AG10803 (cell line): ENCODE measurements at regions not wholly inside any gene's neighbourhood (a gene's known extent, or its start where the extent isn't known, plus 50 kb on each side); places are given as distances from the start of the nearest gene placed in this dataset.
A peak's percentile ranks its signal among the peaks of the same experiment; 100 is the strongest.

ENCODE experiments used
- DNase-seq: peaks from one replicate; pipeline ENCODE4 v3.0.0; 2010; ENCODE audit warnings: low read depth
- H3K4me3 ChIP-seq: 2 replicates; pipeline ENCODE4 v1.5.1; 2011; ENCODE audit warnings: mild to moderate bottlenecking, low read length, control low read depth
- CTCF ChIP-seq: conservative IDR thresholded peaks from 2 replicates; pipeline ENCODE4 v1.5.1; 2011; ENCODE audit warnings: mild to moderate bottlenecking, low read length, control low read depth, inconsistent platforms

DNA sequence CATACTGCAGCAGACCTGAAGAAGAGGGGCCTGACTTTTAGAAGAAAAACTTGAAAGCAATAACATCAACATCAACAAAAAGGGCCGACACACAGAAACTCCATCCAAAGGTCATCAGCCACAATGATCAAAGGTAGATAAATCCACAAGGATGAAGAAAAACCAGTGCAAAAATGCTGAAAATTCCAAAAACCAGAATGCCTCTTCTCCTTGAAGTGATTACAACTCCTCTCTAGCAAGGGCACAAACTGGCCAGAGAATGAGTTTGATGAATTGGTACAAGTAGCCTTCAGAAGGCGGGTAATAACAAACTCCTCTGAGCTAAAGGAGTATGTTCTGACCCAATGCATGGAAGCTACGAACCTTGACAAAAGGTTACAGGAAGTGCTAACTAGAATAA lies 186.2 kb upstream of the RAI14 start:
- TF ChIP-seq CTCF, result no peak
- no peak for DNase-seq
- no peak overlapping the region for H3K4me3 ChIP-seq

GRCh38 chr5:34474573-34475021 lies 181.5 kb upstream of the RAI14 start:
- peak; percentile 99 for TF ChIP-seq CTCF
- H3K4me3 ChIP-seq, result no peak overlapping the region
- peak; percentile 72 for DNase-seq

DNA sequence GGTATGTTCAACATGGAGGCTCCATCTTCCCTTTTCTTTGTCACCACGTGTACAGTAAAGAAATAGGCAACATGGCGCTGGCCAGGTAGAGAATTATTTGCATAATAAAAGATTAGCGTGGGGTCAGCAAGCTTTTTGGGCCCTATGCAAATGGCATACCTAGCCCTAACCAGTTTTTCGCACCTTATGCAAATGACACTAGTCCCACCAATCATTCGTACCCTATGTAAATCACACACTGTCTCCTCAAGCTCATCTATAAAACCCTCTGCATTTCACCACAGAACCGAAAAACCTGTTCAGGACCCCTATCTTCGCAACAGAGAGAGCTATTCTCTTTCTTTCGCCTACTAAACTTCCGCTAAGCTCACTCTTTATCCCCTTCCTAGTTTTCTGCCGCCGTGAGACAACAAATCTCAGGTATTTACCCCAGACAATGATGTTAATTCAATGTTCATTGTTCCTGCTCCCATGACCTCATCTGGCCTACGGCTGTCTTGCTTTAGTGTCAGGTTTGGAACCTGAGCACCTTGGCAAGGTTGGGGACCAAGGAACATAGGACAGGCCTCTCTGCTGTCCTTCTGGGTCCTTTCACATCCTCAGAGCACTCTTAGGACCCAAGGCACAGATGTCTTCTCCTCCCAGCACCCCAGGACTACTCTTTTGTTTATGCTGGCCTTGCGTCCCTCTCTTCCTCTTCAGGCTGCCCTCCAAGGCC lies 180.7 kb upstream of the RAI14 start:
- no peak for TF ChIP-seq CTCF
- no peak overlapping the region for H3K4me3 ChIP-seq
- DNase-seq, result no peak

DNA sequence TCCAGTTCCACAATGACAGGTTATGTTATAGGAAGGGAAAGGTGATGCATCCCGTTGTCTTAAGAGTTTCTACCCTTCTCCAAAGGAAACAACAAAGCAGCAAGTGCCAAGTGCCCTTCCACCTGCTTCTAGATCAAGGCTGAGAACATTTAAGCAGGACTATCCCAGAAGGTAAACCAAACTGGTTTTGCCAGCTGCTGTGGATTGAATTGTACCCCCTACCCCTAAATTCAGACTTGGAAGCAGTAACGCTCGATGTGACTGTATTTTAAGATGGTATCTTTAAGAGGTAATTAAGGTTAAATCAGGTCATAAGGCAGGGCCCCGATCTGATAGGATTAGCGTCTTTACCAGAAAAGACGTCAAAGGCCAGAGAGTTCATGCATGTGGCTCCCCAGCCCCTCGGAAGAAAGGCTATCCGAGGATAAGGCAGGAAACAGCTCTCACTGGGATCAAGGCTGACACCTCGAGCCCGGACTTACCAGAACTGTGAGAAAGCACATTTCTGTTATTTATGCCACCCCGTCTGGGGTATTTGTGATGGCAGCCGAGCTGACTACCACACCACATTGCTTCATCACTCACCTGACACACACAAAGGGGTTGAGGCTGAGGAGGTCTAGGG lies 179.1 kb upstream of the RAI14 start:
- no peak for TF ChIP-seq CTCF
- no peak for DNase-seq
- no peak overlapping the region for H3K4me3 ChIP-seq

DNA sequence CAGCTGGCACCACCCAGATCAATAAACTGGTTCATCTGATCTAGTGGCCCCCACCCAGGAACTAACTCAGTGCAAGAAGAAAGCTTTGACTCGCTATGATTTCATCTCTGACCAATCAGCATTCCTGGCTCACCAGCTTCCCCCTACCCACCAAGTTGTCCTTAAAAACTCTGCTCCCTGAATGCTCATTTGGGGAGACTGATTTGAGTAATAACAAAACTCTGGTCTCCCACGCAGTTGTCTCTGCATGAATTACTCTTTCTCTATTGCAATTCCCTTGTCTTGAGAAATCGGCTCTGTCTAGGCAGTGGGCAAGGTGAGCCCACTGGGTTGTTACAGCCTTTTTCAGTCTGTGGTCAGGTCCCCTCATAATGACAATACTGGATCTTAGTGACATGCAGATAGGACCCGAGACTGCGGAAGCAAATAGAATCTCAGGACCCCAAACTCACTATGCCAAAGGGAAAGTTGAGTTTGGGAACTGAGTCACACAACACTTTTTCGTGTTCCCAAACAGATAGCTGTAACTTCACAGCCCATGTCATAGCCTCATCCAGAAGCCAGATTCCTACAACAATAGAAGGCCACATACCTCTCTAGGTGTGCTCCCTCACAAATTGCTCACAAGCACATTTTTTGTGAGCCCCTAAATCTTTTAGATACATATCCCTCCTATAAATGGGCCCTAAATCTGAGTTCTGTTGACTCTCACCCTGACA lies 175.2 kb upstream of the RAI14 start:
- no peak overlapping the region for H3K4me3 ChIP-seq
- no peak for DNase-seq
- no peak for TF ChIP-seq CTCF

DNA sequence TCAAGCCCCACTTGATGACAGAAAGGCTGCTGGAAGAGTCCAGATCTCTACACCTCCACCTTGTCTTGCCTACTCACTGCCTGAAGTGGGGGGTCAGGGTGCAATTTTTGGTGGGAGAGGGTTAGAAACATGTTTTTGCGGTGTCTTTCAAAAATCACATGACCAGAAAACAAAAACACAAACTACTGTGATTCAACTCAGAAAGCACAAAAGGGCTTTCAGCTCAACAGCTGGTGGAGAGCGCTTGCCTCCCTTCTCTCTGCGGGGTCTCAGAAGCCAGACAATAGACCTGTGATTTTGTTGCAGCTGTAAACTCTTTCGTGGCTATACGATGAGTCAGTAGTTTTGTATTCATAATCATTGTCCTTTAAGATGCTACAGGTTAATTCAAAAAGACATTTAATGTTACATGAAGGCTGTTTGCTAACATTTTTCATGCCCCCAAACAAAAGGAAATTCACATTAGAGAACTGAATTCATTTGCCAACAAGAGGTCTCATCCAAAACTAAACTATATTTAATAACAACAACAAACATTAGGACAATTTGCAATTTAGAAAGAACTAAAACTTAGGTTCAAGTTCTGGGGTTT lies 172.6 kb upstream of the RAI14 start:
- DNase-seq, result no peak
- TF ChIP-seq CTCF, result no peak
- H3K4me3 ChIP-seq, result no peak overlapping the region
